Testis (tissue), 2 donors: ENCODE measurements at regions not wholly inside any gene's neighbourhood (a gene's known extent, or its start where the extent isn't known, plus 50 kb on each side); places are given as distances from the start of the nearest gene placed in this dataset.

ENCODE experiments used
- DNase-seq: peaks from one replicate; pipeline ENCODE4 v3.0.0-alpha.2; 2019
- H3K27ac ChIP-seq, 2 donors: fragments of 200-600 bp; sonication (generic); one replicate each; pipeline ENCODE4 v1.5.1; 2019
- H3K27me3 ChIP-seq: fragments of 200-600 bp; sonication (generic); one replicate; pipeline ENCODE4 v1.5.1; 2019
- H3K36me3 ChIP-seq: fragments of 200-600 bp; sonication (generic); one replicate; pipeline ENCODE4 v1.5.1; 2017; ENCODE audit warnings: low read depth; ENCODE audit errors: missing control alignments
- H3K4me1 ChIP-seq: fragments of 200-600 bp; sonication (generic); one replicate; pipeline ENCODE4 v1.5.1; 2019
- H3K4me3 ChIP-seq, 2 donors: fragments of 200-600 bp; sonication (generic); one replicate each; pipeline ENCODE4 v1.5.1; 2017 to 2019
- H3K9me3 ChIP-seq: fragments of 200-600 bp; sonication (generic); one replicate; pipeline ENCODE4 v1.5.1; 2017
- POLR2A ChIP-seq: fragments of 450-650 bp; IDR thresholded peaks from one replicate; pipeline ENCODE4 v1.6.1; 2017; ENCODE audit warnings: antibody characterized with exemption, mild to moderate bottlenecking, moderate library complexity
- WGBS, 2 donors: methylation state at CpG; one replicate each; pipeline ENCODE4 v1.1.5; 2018; 5-methylcytosine and 5-hydroxymethylcytosine counted together
- intact Hi-C: fragments of 100-400 bp; cut with DNase I; formaldehyde crosslinking; loops from one replicate; pipeline ENCODE4 v1.15.1; 2023; ENCODE audit warnings: low total_unique reads
- TF ChIP-seq, protein P1 (sequence below), 3 experiments: fragments of 450-650 bp in 2 of 3; fragments of 200-600 bp in 1 of 3; sonication (generic) in 1 of 3; IDR thresholded peaks; one replicate each; pipeline ENCODE4 v1.5.1; 2016 to 2019; ENCODE audit warnings: antibody characterized with exemption in 3 of 3, mild to moderate bottlenecking in 2 of 3, moderate library complexity in 1 of 3

DNA sequence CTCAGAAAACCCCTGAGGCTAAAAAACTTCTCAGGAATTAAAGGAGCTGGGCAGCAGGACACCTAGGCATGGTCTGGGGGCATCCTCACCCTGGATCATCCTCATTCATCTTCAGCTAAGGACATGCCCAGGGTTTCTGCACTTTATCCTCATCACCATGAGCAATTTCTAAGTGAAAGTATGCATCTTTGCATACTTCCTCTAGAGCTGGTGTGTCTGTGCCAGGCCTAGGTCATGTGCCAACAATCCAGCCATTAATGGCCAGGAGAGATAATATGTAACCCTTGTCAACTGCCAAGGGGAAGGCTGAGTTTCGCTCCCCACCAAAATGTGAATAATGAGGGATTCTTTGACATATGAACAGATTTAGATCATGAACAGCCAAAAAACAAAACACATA lies 160.5 kb downstream of the KITLG start:
- intact Hi-C loops, result no loop called here
- no peaks in the 10 kb centered on the region for H3K27me3 ChIP-seq
- TF ChIP-seq POLR2A, result no peak
- TF ChIP-seq, protein P1, sequence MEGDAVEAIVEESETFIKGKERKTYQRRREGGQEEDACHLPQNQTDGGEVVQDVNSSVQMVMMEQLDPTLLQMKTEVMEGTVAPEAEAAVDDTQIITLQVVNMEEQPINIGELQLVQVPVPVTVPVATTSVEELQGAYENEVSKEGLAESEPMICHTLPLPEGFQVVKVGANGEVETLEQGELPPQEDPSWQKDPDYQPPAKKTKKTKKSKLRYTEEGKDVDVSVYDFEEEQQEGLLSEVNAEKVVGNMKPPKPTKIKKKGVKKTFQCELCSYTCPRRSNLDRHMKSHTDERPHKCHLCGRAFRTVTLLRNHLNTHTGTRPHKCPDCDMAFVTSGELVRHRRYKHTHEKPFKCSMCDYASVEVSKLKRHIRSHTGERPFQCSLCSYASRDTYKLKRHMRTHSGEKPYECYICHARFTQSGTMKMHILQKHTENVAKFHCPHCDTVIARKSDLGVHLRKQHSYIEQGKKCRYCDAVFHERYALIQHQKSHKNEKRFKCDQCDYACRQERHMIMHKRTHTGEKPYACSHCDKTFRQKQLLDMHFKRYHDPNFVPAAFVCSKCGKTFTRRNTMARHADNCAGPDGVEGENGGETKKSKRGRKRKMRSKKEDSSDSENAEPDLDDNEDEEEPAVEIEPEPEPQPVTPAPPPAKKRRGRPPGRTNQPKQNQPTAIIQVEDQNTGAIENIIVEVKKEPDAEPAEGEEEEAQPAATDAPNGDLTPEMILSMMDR (IDR thresholded peaks at IDR 0.05), result no peak

DNA sequence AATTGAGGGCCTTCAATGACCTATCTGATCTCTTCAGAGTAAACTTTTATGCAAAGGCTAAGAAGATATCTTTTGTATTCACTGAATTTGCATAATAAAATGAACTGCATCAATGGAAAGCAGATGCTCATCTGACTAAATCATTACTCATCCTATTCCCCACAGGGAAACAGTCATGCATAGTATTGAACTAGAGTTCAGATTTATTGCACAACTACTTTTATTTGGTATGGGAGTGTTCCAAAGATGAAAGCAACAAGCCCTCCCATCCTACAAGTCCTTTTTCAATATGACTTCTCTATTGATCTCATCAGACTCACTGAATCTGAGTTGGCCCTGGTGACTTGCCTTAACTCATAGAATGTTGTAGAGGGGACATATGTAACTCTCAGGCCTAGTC lies 159.8 kb downstream of the KITLG start:
- H3K4me1 ChIP-seq, result no peaks in the 10 kb centered on the region
- H3K27me3 ChIP-seq, result no peaks in the 10 kb centered on the region
- intact Hi-C loops, result no loop called here
- TF ChIP-seq, protein P1 (IDR thresholded peaks at IDR 0.05), result no peak
- TF ChIP-seq POLR2A, result no peak
- DNase-seq, result no peak
- no peaks in the 10 kb centered on the region for H3K9me3 ChIP-seq
- H3K4me3 ChIP-seq, result no peak overlapping the region
- no peak overlapping the region for H3K27ac ChIP-seq
- H3K36me3 ChIP-seq, result no peaks in the 10 kb centered on the region

More for the DNA sequence above, 160.5 kb downstream of the KITLG start:
- WGBS, 2 donors, result 93 to 94% methylated on average over 1 of the region's 1 CpG
- H3K36me3 ChIP-seq, result no peaks in the 10 kb centered on the region
- no peak overlapping the region for H3K27ac ChIP-seq
- H3K4me3 ChIP-seq, result no peak overlapping the region
- no peak for DNase-seq
- H3K4me1 ChIP-seq, result no peaks in the 10 kb centered on the region
- no peaks in the 10 kb centered on the region for H3K9me3 ChIP-seq

DNA sequence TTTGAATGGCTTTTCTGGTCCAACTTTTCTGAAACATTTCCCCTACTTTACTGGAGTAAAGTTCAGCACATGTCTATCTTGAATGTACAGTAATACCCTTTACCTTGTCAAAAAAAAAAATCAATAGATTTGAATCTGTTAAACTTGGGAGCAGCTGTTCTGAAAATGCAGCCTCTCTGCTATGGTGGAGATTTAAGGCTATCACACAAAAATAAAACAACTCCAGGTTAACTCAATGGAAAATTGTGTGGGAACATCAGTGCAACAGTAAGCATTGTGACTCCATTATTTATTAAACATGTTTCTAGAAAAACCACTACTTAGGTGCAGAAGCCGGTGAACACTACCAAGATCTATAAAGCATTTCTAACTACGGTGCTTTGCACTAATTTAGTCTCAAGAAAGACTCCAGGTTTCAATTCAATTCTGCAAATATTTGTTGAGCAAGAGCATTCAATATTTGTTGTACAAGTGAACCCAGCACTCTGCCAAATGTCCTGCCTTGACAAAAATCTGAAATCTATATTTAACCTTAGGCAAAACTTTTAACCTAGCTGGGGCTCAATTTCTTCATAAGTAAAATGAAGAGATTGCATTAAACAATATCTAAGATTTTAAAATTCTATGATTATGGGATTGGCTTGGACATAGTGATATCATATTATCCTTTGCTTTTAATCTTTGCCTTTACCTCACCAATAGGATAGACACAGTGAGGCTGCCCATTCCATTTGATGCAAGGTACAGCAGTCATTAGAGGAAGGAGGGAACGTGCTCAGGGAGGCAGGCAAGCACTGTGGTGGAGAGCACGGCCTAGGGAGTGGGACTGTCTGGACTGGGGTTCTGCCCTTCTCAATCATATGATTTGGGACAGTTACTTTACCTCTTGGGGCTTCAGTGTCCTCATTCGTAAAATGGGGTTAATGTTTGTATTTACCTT lies 155.2 kb downstream of the KITLG start:
- Histone ChIP-seq H3K9me3 (no peaks in the 10 kb centered on the region), H3K4me3 (no peak overlapping the region), H3K36me3 (no peaks in the 10 kb centered on the region), H3K27ac (no peak overlapping the region), H3K27me3 (no peaks in the 10 kb centered on the region), H3K4me1 (no peaks in the 10 kb centered on the region)
- no peak for TF ChIP-seq POLR2A
- TF ChIP-seq, protein P1 (IDR thresholded peaks at IDR 0.05), result no peak
- 97% methylated on average over 5 of the region's 5 CpGs for WGBS, 2 donors
- no peak for DNase-seq
- intact Hi-C loops, result no loop called here

DNA sequence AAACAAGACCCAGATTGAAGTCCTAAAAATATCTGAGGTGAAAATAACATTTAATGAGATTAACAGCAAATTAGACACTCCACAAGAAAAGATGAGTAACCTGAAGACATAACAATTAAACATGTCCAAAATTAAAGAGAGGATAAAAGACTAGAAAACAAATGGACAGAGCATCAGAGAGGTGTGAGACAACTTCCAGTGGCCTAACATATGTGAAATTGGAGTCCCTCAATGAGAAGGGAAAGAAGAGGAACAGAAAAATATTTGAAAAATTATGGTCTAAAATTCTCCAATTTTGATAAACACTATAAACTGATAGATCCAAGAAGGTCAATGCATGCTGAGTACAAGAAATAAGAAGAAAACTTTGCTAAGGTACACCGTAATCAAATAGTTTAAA lies 151.9 kb downstream of the KITLG start:
- no peaks in the 10 kb centered on the region for H3K4me1 ChIP-seq
- no peaks in the 10 kb centered on the region for H3K36me3 ChIP-seq
- no peak for DNase-seq
- no peaks in the 10 kb centered on the region for H3K27me3 ChIP-seq
- H3K9me3 ChIP-seq, result no peaks in the 10 kb centered on the region
- TF ChIP-seq POLR2A, result no peak
- TF ChIP-seq, protein P1 (IDR thresholded peaks at IDR 0.05), result no peak
- no peak overlapping the region for H3K27ac ChIP-seq
- no peak overlapping the region for H3K4me3 ChIP-seq
- intact Hi-C loops, result no loop called here
- 92 to 97% methylated on average over 1 of the region's 1 CpG for WGBS, 2 donors

DNA sequence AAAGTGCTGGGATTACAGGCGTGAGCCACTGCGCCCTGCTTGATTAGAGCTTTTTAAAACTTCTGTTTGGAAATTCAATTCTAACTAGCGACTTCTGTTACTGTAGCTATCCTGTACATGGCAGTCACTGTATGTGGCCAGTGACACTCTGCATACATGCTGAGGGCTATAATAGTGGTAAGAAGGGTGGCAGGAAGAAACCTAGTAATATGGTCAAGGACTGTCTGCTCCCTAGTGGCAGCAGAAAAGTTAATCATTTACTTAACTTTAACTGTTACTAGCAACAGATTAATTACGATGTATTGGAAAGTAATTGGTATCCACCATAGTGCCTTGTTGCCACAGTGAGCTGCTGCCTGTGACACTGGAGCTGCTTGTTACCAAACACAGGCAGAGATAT lies 149.0 kb downstream of the KITLG start:
- no peaks in the 10 kb centered on the region for H3K36me3 ChIP-seq
- no peak for DNase-seq
- intact Hi-C loops, result no loop called here
- no peaks in the 10 kb centered on the region for H3K9me3 ChIP-seq
- no peak for TF ChIP-seq POLR2A
- TF ChIP-seq, protein P1 (IDR thresholded peaks at IDR 0.05), result no peak
- no peaks in the 10 kb centered on the region for H3K27me3 ChIP-seq
- H3K4me3 ChIP-seq, result no peak overlapping the region
- H3K4me1 ChIP-seq, result no peaks in the 10 kb centered on the region
- no peak overlapping the region for H3K27ac ChIP-seq
- WGBS, 2 donors, result 95 to 100% methylated on average over 4 of the region's 4 CpGs
